DND-41 (cell line): ENCODE measurements at regions not wholly inside any gene's neighbourhood (a gene's known extent, or its start where the extent isn't known, plus 50 kb on each side); places are given as distances from the start of the nearest gene placed in this dataset.

Experiments
- ATAC-seq: fragments of 200-7000 bp; cut with Tn5 transposase; 3 replicates; pipeline ENCODE4 v1.9.1; 2021; ENCODE audit warnings: low read depth; ENCODE audit not compliant: insufficient read depth
- DNase-seq: peaks from one replicate; pipeline ENCODE4 v3.0.0-alpha.2; 2020
- H2AFZ ChIP-seq: 2 replicates; pipeline ENCODE4 v1.6.0; 2012; ENCODE audit warnings: low read depth, low read length
- H3K27ac ChIP-seq: 2 replicates; pipeline ENCODE4 v1.5.1; 2012; ENCODE audit warnings: low read length, inconsistent platforms
- H3K27me3 ChIP-seq: fragments of 200-600 bp; sonication (generic); 2 replicates; pipeline ENCODE4 v1.6.0; 2012; ENCODE audit warnings: low read length, mild to moderate bottlenecking, inconsistent platforms; ENCODE audit not compliant: insufficient read depth, poor library complexity
- H3K36me3 ChIP-seq: 2 replicates; pipeline ENCODE4 v1.5.1; 2012; ENCODE audit warnings: low read length, inconsistent platforms; ENCODE audit not compliant: insufficient read depth
- H3K4me1 ChIP-seq: 2 replicates; pipeline ENCODE4 v1.5.1; 2012; ENCODE audit warnings: mild to moderate bottlenecking, low read length; ENCODE audit not compliant: insufficient read depth
- H3K4me2 ChIP-seq: 2 replicates; pipeline ENCODE4 v1.6.0; 2012; ENCODE audit warnings: mild to moderate bottlenecking, moderate library complexity, low read length, inconsistent platforms; ENCODE audit not compliant: insufficient read depth
- H3K4me3 ChIP-seq, 2 experiments: fragments of 200-600 bp in 1 of 2; shearing (Covaris generic) in 1 of 2; 2 replicates each; pipeline ENCODE4 v1.5.1; 2012 to 2016; ENCODE audit warnings: inconsistent platforms in 2 of 2, low read length in 2 of 2, mild to moderate bottlenecking in 2 of 2, low read depth in 1 of 2, moderate library complexity in 1 of 2
- H3K79me2 ChIP-seq: 2 replicates; pipeline ENCODE4 v1.6.0; 2012; ENCODE audit warnings: low read length, inconsistent platforms; ENCODE audit not compliant: insufficient read depth
- H3K9ac ChIP-seq: 2 replicates; pipeline ENCODE4 v1.6.0; 2012; ENCODE audit warnings: low read depth, mild to moderate bottlenecking, inconsistent platforms, low read length, moderate library complexity
- H3K9me3 ChIP-seq: 2 replicates; pipeline ENCODE4 v1.5.1; 2012; ENCODE audit warnings: low read length, moderate library complexity, mild to moderate bottlenecking, inconsistent platforms; ENCODE audit not compliant: insufficient read depth, severe bottlenecking
- H4K20me1 ChIP-seq: 2 replicates; pipeline ENCODE4 v1.6.0; 2012; ENCODE audit warnings: low read length; ENCODE audit not compliant: insufficient read depth
- CTCF ChIP-seq: IDR thresholded peaks from 2 replicates; pipeline ENCODE4 v1.5.1; 2012; ENCODE audit warnings: borderline replicate concordance, low read length, moderate library complexity, mild to moderate bottlenecking; ENCODE audit not compliant: poor library complexity, severe bottlenecking; ENCODE audit errors: extremely low read depth
- EZH2 ChIP-seq: IDR thresholded peaks from 3 replicates; pipeline ENCODE4 v1.6.1; 2012; ENCODE audit warnings: borderline replicate concordance, low read depth, mild to moderate bottlenecking, moderate library complexity, low read length, inconsistent platforms; ENCODE audit not compliant: severe bottlenecking

- Histone ChIP-seq H3K4me3 (no peak overlapping the region), H3K4me1 (no peaks in the 10 kb centered on the region; the same call in 1 of the 2 replicates), H4K20me1 (no peaks in the 10 kb centered on the region), H3K9me3 (no peaks in the 10 kb centered on the region), H3K27me3 (peaks cover 8% of the 10 kb centered on the region), H3K4me2 (no peak overlapping the region), H2AFZ (no peak overlapping the region), H3K36me3 (no peaks in the 10 kb centered on the region), H3K27ac (no peak overlapping the region), H3K9ac (no peak overlapping the region), H3K79me2 (no peaks in the 10 kb centered on the region)
- ATAC-seq, result no peak
- TF ChIP-seq CTCF, result no peak
- TF ChIP-seq EZH2, result no peak
- DNase-seq, result no peak
These were observed 88.2 kb upstream of the HNRNPA3 start for GRCh38 chr2:177124371-177124770.

DNA sequence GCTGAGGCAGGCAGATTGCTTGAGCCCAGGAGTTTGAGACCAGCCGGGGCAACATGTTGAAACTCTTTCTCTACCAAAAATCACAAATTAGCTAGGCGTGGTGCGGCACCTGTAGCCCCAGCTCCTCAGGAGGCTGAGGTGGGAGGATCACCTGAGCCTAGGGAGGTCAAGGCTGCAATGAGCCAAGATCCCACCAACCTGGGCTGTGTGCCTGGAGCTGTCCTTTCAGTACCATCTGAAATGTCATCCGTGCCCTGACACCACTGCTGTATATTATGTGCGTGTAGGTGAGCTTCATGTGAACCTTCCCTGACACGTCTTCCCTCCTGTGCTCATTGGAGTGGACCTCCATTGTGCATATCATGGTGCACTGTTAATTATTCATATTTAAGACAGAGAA, 84.8 kb upstream of the HNRNPA3 start:
- H3K4me2 ChIP-seq, result no peak overlapping the region
- H3K27ac ChIP-seq, result no peak overlapping the region
- H3K79me2 ChIP-seq, result no peaks in the 10 kb centered on the region
- peaks cover 10% of the 10 kb centered on the region for H3K27me3 ChIP-seq
- H3K4me1 ChIP-seq, result peaks cover 6% of the 10 kb centered on the region; the same call in 1 of the 2 replicates
- ATAC-seq (peak; percentile 45; the same call in 1 of the 3 replicates), DNase-seq (no peak)
- H2AFZ ChIP-seq, result no peak overlapping the region
- H3K9ac ChIP-seq, result no peak overlapping the region
- TF ChIP-seq CTCF (no peak), EZH2 (no peak)
- H3K9me3 ChIP-seq, result no peaks in the 10 kb centered on the region
- no peak overlapping the region for H3K4me3 ChIP-seq
- H3K36me3 ChIP-seq, result no peaks in the 10 kb centered on the region
- no peaks in the 10 kb centered on the region for H4K20me1 ChIP-seq

DNA sequence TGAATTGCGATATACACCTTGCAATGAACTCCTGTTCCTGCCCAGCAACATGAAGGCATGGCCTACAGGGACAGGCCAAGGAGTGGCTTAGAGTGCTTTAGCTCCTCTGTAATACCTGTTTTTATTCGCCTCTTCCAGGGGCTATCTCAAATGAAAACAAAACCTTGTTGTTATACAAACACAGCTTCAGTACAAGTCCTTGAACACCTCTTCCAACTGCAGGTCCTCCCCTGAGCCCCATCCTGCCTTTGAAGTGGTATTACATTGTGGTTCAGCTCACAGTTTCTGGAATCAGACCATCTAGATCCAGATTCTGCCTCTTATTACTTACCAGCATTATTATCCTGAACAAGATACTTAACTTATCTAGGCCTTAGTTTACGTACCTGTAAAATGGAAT, 83.0 kb upstream of the HNRNPA3 start:
- H3K4me3 ChIP-seq, result no peak overlapping the region
- H3K9me3 ChIP-seq, result no peaks in the 10 kb centered on the region
- no peak for TF ChIP-seq EZH2
- no peak for TF ChIP-seq CTCF
- H3K27ac ChIP-seq, result no peak overlapping the region
- H3K79me2 ChIP-seq, result no peaks in the 10 kb centered on the region
- DNase-seq (peak; percentile 46), ATAC-seq (peak; percentile 92)
- H2AFZ ChIP-seq, result no peak overlapping the region
- no peak overlapping the region for H3K9ac ChIP-seq
- no peak overlapping the region for H3K4me2 ChIP-seq
- H3K4me1 ChIP-seq, result peaks cover 6% of the 10 kb centered on the region; the same call in 1 of the 2 replicates
- no peaks in the 10 kb centered on the region for H3K36me3 ChIP-seq
- no peaks in the 10 kb centered on the region for H4K20me1 ChIP-seq
- H3K27me3 ChIP-seq, result peaks cover 5% of the 10 kb centered on the region

DNA sequence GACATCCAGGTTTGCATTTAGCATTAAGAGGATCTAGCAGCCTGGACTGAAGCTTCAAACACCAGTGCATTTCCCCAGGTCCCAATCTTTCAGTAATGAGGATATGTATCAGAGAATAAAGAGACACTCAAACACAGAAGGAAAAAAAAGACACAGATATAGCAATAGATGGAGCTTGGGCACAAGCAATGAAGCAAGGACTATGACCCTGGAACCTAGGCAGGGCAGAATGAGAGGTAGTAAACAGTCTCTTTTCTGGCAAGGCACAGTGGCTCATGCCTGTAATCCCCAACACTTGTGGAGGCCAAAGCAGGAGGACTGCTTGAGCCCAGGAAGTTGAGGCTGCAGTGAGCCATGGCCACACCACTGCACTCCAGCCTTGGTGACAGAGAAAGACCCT, 80.7 kb upstream of the HNRNPA3 start:
- no peak overlapping the region for H3K4me3 ChIP-seq
- no peak overlapping the region for H3K9ac ChIP-seq
- H3K9me3 ChIP-seq, result no peaks in the 10 kb centered on the region
- no peak for ATAC-seq
- no peaks in the 10 kb centered on the region for H3K79me2 ChIP-seq
- no peaks in the 10 kb centered on the region for H3K36me3 ChIP-seq
- no peak overlapping the region for H3K4me2 ChIP-seq
- H4K20me1 ChIP-seq, result no peaks in the 10 kb centered on the region
- DNase-seq, result no peak
- H3K27ac ChIP-seq, result no peak overlapping the region
- peaks cover 6% of the 10 kb centered on the region; the same call in 1 of the 2 replicates for H3K4me1 ChIP-seq
- H2AFZ ChIP-seq, result no peak overlapping the region
- H3K27me3 ChIP-seq, result peaks cover 5% of the 10 kb centered on the region
- no peak for TF ChIP-seq EZH2
